CD4-positive, alpha-beta T cell (primary cell): ENCODE measurements at regions not wholly inside any gene's neighbourhood (a gene's known extent, or its start where the extent isn't known, plus 50 kb on each side); places are given as distances from the start of the nearest gene placed in this dataset.

Experiments
- ATAC-seq: fragments of 200-7000 bp; cut with Tn5 transposase; one replicate; pipeline ENCODE4 v1.10.0; 2022; ENCODE audit warnings: mild to moderate bottlenecking; ENCODE audit not compliant: poor library complexity
- CTCF ChIA-PET: fragments of 350-600 bp; sonication (Branson Sonifier 250); formaldehyde crosslinking; loops from one replicate; lab custom pipeline; 2021; ENCODE audit warnings: antibody characterized with exemption, inconsistent platforms; lab: Charles Lee
- POLR2A ChIA-PET: fragments of 350-600 bp; sonication (Branson Sonifier 250); formaldehyde crosslinking; loops from one replicate; lab custom pipeline; 2021; ENCODE audit warnings: antibody characterized with exemption, inconsistent platforms; lab: Charles Lee
- DNase-seq, 14 experiments: peaks; one replicate each; pipeline ENCODE4 v3.0.0-alpha.2; 2013 to 2020; ENCODE audit warnings: mixed read lengths in 2 of 14
- H3K27ac ChIP-seq, 2 donors: one replicate each; pipeline versions ENCODE4 v1.5.1 to v1.7.0; 2013; ENCODE audit warnings: low read length in 2 of 2, low read depth in 1 of 2, mild to moderate bottlenecking in 1 of 2
- H3K27me3 ChIP-seq, 2 experiments: 1 replicate in 1 of 2; 2 replicates in 1 of 2; pipeline versions ENCODE4 v1.6.1 to v1.7.0; 2013; ENCODE audit warnings: low read length in 2 of 2, control low read depth in 1 of 2, mild to moderate bottlenecking in 1 of 2, moderate library complexity in 1 of 2; ENCODE audit not compliant: insufficient read depth in 2 of 2, control insufficient read depth in 1 of 2
- H3K36me3 ChIP-seq: one replicate; pipeline ENCODE4 v1.6.1; 2013; ENCODE audit warnings: low read length, control low read depth; ENCODE audit not compliant: insufficient read depth
- H3K4me1 ChIP-seq: one replicate; pipeline ENCODE4 v1.6.1; 2013; ENCODE audit warnings: low read length, control low read depth; ENCODE audit not compliant: insufficient read depth
- H3K4me3 ChIP-seq: one replicate; pipeline ENCODE4 v1.5.1; 2013; ENCODE audit warnings: mild to moderate bottlenecking, low read length, moderate library complexity
- H3K9me3 ChIP-seq, 2 experiments: 1 replicate in 1 of 2; 2 replicates in 1 of 2; pipeline versions ENCODE4 v1.6.1 to v1.7.0; 2013; ENCODE audit warnings: low read length in 2 of 2, mild to moderate bottlenecking in 2 of 2, control low read depth in 1 of 2, moderate library complexity in 1 of 2; ENCODE audit not compliant: control insufficient read depth in 1 of 2, insufficient read depth in 1 of 2
- H3K27ac Mint-ChIP-seq: one replicate; pipeline ENCODE4 v1.8.0; 2020; ENCODE audit warnings: mixed read lengths
- H3K27me3 Mint-ChIP-seq: one replicate; pipeline ENCODE4 v1.8.0; 2021; ENCODE audit warnings: mixed read lengths
- H3K36me3 Mint-ChIP-seq: one replicate; pipeline ENCODE4 v1.8.0; 2021; ENCODE audit warnings: low read depth, mixed read lengths
- H3K4me1 Mint-ChIP-seq: one replicate; pipeline ENCODE4 v1.8.0; 2021; ENCODE audit warnings: low read depth, mixed read lengths
- H3K4me3 Mint-ChIP-seq: one replicate; pipeline ENCODE4 v1.8.0; 2020; ENCODE audit warnings: mild to moderate bottlenecking, mixed read lengths
- H3K9me3 Mint-ChIP-seq: one replicate; pipeline ENCODE4 v1.8.0; 2020; ENCODE audit warnings: mixed read lengths
- intact Hi-C, 2 experiments: fragments of 100-400 bp; cut with DNase I in 1 of 2; cut with micrococcal nuclease in 1 of 2; formaldehyde crosslinking; loops; one replicate each; pipeline versions ENCODE4 v1.15.1 to v1.9.0; 2023 to 2025; cut with DNase I, micrococcal nuclease
- TF ChIP-seq, protein P1 (sequence below): fragments of 200-600 bp; IDR thresholded peaks from one replicate; pipeline ENCODE4 v1.8.0; 2022; ENCODE audit warnings: antibody characterized with exemption, mild to moderate bottlenecking

DNA sequence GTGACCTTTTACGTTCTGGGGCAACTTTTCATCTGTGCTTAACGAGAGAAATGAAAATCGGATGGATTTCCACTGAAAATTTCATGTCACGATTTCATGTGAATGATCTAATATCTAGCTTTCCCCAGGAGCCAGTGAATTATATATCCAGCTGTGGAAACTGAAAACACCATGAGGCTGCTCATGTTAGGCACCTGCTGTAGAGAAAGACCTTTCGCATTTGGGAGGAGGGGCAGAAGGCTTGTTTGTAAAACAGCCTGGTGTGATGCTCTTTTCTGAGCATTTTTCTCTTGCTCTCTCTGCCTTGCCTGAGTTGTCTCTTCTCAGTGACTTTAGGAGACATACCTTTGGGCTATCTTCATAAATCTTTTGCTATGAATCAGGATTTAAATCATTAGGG is 84.6 kb upstream of the CYP1B1 start:
- Mint-ChIP-seq H3K4me1 (no peaks in the 10 kb centered on the region), H3K27me3 (peaks cover 43% of the 10 kb centered on the region), H3K36me3 (no peaks in the 10 kb centered on the region), H3K4me3 (no peak overlapping the region), H3K27ac (no peak overlapping the region), H3K9me3 (no peaks in the 10 kb centered on the region)
- Histone ChIP-seq H3K36me3 (no peaks in the 10 kb centered on the region), H3K9me3 (no peaks in the 10 kb centered on the region), H3K4me3 (no peak overlapping the region), H3K4me1 (no peaks in the 10 kb centered on the region), H3K27ac (no peak overlapping the region), H3K27me3 (peaks cover 9 to 10% of the 10 kb centered on the region in 2 experiments)
- ChIA-PET POLR2A (no interaction called here), CTCF (no interaction called here)
- TF ChIP-seq, protein P1, sequence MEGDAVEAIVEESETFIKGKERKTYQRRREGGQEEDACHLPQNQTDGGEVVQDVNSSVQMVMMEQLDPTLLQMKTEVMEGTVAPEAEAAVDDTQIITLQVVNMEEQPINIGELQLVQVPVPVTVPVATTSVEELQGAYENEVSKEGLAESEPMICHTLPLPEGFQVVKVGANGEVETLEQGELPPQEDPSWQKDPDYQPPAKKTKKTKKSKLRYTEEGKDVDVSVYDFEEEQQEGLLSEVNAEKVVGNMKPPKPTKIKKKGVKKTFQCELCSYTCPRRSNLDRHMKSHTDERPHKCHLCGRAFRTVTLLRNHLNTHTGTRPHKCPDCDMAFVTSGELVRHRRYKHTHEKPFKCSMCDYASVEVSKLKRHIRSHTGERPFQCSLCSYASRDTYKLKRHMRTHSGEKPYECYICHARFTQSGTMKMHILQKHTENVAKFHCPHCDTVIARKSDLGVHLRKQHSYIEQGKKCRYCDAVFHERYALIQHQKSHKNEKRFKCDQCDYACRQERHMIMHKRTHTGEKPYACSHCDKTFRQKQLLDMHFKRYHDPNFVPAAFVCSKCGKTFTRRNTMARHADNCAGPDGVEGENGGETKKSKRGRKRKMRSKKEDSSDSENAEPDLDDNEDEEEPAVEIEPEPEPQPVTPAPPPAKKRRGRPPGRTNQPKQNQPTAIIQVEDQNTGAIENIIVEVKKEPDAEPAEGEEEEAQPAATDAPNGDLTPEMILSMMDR: no peak
- intact Hi-C loops: no loop called here
- no peak for DNase-seq
- no peak for ATAC-seq

DNA sequence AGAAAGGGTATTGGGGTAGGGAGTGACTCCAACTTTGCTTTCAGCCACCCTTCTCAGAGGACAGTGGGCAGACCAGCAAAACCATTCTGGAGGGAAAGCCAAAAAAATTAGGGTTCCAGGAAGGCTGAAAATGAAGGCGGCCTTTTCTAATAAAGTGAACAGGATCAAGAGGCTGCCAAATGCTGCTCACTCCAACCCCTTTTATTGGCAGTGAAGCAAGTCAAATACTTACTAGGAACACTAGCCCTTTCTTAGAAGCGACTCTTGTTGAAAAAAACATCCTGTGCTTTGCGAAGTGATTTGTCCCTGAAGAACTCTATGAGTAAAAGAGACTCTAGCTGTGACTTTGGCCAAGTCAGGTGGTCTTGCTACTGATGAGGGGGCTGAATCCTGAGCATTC is 83.6 kb upstream of the CYP1B1 start:
- no peak overlapping the region for H3K27ac ChIP-seq
- H3K27me3 ChIP-seq: peaks cover 7 to 12% of the 10 kb centered on the region in 2 experiments
- no peak for ATAC-seq
- no peak overlapping the region for H3K27ac Mint-ChIP-seq
- POLR2A ChIA-PET: no interaction called here
- H3K4me1 ChIP-seq: no peaks in the 10 kb centered on the region
- H3K4me3 Mint-ChIP-seq: no peak overlapping the region
- no peak for DNase-seq
- no peaks in the 10 kb centered on the region for H3K4me1 Mint-ChIP-seq
- H3K9me3 Mint-ChIP-seq: no peaks in the 10 kb centered on the region
- no peak overlapping the region for H3K4me3 ChIP-seq
- intact Hi-C loops: no loop called here
- H3K36me3 ChIP-seq: no peaks in the 10 kb centered on the region
- CTCF ChIA-PET: no interaction called here
- TF ChIP-seq, protein P1: no peak
- no peaks in the 10 kb centered on the region for H3K9me3 ChIP-seq
- H3K36me3 Mint-ChIP-seq: no peaks in the 10 kb centered on the region
- peaks cover 41% of the 10 kb centered on the region for H3K27me3 Mint-ChIP-seq

DNA sequence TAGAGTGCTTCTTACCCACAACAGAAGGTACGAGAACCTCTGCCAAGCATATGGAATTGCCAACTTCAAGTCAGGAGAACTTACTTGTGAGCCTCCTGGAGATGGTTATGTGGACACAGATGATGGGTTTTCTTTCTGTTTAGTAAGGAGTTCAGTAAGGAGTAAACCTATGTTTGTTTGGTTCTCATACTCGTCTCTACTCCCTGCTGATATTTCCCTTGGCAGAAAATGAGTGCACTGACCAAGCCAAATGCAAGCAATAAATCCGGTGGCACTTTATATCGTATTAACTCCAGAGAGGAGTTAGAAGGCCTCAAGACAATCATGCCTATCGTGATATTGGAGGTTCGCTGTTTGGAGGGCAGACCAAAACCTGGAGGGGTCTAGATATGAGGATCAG is 83.2 kb upstream of the CYP1B1 start:
- Mint-ChIP-seq H3K27ac (no peak overlapping the region), H3K27me3 (peaks cover 39% of the 10 kb centered on the region), H3K36me3 (no peaks in the 10 kb centered on the region), H3K4me3 (no peak overlapping the region), H3K9me3 (no peaks in the 10 kb centered on the region), H3K4me1 (no peaks in the 10 kb centered on the region)
- ATAC-seq: no peak
- Histone ChIP-seq H3K27ac (no peak overlapping the region), H3K9me3 (no peaks in the 10 kb centered on the region), H3K4me1 (no peaks in the 10 kb centered on the region), H3K36me3 (no peaks in the 10 kb centered on the region), H3K4me3 (no peak overlapping the region), H3K27me3 (peaks cover 7 to 13% of the 10 kb centered on the region in 2 experiments)
- ChIA-PET CTCF (no interaction called here), POLR2A (no interaction called here)
- TF ChIP-seq, protein P1: no peak
- intact Hi-C loops: no loop called here
- no peak for DNase-seq
